ENCODE measurements at regions not wholly inside any gene's neighbourhood (a gene's known extent, or its start where the extent isn't known, plus 50 kb on each side); places are given as distances from the start of the nearest gene placed in this dataset.
"Not testable (repeated sequence)": the region's sequence is repeated elsewhere in the genome, so short reads cannot be mapped to it uniquely, and the experiment has no call there.

DNA sequence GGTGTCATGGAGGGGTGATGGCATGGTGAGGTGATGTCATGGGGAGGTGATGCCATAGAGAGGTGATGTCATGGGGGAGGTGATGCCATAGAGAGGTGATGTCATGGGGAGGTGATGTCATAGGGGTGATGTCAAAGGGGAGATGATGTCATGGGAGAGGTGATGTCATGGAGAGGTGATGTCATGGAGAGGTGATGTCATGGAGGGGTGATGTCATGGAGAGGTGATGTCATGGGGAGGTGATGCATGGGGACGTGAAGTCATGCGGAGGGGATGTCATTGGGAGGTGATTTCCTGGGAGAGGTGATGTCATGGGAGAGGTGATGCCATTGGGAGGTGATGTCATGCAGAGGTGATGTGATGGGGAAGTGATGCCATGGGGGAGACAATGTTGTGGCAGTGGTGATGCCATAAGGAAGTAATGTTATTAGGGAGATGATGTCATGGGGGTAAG lies 92.1 kb upstream of the C1orf174 start:
- no peak for DNase-seq (ENCODE audit: low read depth in 2 of 2)

DNA sequence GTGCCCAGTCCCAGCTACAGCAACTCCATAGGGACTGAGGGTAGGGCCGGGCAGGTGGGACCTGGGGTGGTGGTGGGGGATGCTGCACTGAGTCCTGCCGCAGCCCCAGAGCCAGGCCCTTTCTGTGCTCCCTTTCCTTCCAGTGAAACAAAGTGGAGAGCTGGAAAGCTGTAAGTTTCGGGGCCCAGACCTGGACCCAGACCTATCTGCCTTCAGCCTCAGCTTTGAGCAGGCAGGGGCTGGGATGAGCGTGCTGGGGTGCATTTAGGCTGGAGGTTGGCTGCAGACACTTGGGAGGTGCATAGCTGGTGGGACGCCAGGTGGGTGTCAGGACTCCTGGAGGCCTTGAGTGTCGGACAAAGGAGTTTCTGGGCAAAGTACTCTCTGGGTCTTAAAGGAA lies 92.7 kb upstream of the C1orf174 start:
- no peak for DNase-seq (ENCODE audit: low read depth in 2 of 2)

DNA sequence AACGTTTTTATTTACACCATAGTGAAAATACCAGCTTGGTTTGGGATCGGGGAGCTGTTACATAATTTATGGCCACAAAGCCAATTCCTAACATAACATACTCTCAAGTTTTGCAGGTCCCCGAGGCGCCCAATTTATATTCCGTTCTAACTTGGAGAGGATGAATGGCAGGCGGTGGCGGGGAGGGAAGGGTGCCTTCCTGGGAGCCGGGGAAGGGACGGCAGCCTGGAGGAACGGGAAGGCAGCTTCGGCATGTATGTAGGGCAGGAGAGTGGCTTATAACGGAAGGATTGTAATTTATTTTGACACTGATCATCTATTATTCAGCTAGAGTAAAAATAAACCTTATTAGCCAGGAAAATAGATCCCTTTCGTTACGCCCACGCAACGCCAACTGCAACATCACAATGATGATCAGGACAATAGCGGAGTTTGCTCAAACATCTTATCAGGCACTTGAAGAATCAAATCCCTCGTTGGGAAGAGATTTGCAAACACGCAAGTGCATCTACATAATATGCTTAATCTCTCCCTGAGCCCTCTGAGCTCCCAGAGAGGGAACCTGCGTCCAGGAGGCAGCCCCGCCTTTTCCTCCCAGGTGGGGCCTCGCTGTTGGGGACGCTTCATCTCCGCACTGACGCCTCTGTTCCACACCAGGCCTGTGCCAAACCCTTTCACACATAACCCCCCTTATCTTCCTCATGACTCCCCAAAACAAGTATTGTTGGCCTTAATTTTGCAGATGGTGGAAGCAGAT lies 93.7 kb upstream of the C1orf174 start:
- no peak for DNase-seq (ENCODE audit: low read depth in 2 of 2)

DNA sequence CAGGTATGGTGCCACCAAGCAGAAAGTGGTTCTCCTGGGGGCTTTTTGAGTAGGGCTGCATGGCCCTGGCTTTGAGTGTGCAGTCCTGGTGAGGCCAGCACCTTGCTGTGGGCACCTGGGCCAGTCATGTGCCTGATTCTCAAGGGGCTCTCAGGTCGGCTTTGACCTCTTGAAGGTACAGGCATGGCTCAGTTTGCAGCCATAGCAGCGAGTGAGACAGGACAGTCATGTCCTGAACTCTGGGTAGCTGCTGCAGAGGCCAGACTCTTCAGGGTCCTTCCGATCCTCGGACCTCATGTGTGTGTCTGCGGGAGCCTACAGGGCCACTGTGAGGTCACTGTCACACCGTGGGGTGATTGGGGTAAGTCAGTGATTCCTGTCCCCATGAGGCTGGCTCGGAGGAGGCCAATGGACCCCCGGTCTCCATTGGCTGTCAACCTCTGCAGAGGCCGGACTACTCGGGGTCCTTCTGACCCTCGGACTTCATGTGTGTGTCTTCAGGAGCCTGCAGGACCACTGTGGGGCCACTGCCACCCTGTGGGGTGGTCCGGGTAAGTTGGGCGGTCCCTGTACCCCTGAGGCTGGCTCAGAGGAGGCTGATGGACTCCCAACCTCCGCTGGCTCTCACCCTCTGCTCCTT lies 95.2 kb upstream of the C1orf174 start:
- DNase-seq (ENCODE audit: low read depth in 2 of 2) = no peak

DNA sequence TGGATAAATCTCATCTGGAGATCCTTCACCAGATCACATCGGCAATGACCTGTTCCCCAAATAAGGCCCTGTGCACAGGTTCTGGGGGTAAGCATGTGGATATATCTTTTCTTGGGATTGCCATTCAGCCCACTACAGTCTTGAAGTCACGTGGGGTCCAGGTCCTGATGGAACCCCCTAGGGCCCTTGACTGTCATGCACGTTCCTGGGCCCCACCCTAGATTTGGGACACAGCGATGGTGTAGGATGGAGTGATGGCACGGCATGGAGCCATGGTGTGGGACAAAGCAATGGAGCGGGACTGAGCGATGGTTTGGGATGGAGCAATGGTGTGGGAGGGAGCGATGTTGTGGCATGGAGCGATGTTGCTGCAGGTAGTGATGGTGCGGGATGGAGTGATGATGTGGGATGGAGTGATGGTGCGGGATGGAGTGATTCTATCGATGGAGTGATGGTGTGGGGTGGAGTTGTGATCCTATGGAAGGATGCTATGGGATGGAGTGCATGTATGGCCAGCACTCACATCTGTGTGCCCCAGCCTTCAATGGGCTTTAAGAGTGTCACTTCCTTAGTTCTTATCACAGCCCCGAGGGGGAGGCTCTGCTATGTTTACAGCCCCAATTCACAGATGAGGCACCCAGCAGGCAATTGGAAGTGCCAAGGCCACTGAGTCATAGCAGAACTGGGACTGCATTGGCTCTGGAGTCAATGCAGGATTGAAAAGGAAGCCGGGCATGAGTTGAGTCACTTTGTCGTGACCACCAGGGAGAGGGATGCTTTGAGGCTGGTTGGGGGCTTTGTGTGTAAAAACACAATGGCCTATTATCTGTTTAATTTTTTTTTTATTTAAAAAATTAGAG lies 97.0 kb upstream of the C1orf174 start:
- no peak for DNase-seq (ENCODE audit: low read depth in 2 of 2)

DNA sequence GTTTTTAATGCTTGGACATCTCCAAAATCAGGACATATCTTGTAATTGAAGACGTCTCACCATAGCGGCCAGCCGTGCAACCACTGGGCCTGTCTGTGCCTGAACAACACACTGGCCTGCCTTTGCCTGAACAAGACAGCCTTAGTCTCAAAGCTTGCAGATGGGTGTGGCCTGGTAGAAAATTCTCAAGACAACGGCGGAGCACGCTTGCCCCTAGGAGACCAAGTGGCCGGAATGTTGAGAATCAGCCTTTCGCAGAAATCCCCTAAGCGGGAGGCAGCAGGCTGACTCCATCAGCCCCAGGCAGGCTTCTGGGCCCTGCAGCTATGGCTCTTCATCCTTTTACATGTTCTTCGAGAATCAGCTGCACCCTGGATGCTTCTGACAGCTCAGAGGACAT lies 98.0 kb upstream of the C1orf174 start:
- no peak for DNase-seq (ENCODE audit: low read depth in 2 of 2)

DNA sequence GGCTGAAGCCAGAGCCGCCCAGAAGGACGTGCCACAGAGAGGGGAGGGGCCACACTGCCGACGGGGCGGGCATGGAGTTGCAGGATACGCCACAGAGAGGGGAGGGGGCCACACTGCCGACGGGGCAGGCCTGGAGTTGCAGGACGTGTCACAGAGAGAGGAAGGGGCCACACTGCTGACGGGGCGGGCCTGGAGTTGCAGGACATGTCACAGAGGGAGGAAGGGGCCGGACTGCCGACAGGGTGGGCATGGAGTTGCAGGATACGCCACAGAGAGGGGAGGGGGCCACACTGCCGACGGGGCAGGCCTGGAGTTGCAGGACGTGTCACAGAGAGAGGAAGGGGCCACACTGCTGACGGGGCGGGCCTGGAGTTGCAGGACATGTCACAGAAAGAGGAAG lies 99.4 kb upstream of the C1orf174 start:
- not testable (repeated sequence) for DNase-seq (ENCODE audit: low read depth in 2 of 2)

DNA sequence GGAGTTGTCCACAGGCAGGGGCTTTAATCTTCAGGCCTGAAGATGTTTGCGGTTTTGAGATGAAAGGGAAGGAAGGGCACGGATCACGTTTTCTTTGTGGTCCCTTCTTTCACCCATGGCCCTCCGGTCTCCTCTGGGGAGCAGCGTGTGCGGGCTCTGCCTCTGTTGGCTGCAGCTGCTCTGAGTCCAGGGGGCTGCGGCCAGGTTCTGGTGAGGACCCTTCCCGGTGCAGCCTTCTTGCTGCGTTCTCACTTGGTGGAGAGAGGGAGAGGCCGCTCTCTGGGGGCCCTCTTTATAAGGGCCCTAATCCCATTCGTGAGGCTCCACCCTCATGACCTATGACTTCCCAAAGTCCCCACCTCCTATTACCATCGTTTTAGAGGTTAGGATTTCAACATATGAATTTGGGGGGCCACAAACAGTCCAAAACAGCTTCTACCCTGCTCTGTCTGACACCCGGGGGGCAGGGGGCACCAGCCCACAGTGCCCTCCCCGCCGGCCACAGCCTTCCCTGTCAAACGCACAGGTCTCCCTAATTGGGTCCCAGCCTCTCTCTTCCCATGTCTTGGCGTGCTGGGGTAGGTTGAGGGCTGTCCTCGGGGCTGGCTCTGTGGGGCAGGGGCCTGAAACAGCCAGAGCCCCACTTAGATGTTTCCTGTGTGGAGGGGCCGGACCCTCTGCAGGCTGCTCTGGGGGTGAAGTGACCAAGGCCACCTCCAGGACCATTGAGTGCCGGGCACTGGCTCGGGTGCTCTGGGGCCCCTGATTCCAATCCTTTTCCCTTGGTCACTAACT lies 100.1 kb upstream of the C1orf174 start:
- no peak for DNase-seq (ENCODE audit: low read depth in 2 of 2)

DNA sequence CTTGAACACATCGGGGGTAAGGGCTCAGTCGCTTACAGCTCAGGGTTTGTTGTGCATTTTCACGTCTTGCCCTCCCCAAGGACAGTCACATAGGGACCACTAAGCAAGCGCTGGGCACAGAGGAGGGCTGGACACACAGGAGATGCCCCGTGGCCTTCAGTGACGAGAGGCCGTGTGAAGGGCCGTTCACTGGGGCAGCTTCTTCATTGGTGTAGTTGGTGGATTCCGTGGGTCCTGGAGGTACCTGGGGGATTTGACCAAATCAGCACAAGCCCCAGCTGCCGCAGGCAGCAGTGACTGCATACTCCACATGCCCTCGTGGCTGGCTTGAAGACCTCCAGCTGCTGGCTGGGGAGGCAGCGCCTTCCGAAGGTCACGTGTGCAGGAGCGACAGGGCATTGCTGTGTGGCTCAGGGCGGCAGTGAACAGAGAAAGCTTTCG lies 100.8 kb upstream of the C1orf174 start:
- no peak for DNase-seq (ENCODE audit: low read depth in 2 of 2)

DNA sequence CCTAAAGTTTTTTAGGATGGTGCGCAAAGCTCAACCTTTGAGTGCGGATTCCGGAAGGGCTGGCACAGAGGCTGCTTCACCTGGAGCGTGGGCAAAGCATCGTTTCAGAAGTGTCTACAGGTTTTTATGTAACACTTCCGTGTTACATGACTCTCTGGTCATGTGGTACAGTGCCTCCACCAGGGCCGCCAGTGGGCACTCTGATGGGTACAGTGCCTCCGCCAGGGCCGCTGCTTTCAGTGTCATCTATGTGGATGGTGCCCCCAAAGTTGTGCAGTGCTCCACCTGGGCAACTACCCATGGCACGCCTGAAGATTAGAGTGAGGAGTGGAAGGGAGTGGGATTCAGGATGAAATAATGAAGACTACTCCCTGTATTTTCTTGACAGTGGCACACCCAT lies 101.4 kb upstream of the C1orf174 start:
- DNase-seq (ENCODE audit: low read depth in 2 of 2) = no peak

DNA sequence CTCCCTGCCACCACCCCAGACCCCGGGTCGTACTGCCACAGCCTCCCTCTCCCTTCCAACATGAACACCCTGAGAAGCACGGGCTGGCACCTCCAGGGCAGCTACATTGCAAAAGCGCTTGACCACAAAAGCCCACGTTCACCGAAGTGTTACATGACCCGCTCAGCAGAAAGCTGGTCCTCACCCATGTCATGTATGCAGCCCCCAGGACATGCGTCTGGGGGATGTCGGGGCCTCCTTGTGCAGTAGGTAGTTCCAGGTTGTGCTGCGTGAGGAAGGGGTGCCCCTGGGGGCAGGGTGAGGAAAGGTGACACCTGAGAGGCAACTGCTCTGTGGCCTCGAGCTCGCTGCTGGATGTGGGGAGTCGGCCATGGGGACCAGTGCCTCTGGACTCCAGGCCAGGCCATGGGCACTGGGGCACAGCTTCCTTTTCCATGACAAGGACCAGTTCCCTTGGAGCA lies 102.0 kb upstream of the C1orf174 start:
- no peak for DNase-seq (ENCODE audit: low read depth in 2 of 2)

DNA sequence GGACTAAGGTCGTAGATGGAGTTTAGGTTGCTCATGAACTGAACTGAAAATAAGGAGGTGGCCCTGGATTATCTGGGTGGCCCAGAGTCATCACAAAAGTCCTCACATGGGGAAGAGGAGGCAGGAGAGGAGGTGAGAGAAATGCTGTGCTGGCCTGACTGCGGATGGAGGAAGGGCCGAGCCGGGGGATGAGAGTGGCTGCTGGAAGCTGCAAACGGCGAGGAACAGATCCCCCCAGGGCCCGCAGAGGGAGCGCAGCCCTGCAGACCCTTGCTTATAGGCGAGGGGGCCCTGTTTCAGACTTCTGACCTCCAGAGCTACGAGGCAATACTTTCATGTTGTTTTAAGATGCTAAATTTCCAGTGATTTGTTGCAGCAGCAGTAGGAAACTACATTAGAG lies 102.7 kb upstream of the C1orf174 start:
- DNase-seq (ENCODE audit: low read depth in 2 of 2) = no peak

DNA sequence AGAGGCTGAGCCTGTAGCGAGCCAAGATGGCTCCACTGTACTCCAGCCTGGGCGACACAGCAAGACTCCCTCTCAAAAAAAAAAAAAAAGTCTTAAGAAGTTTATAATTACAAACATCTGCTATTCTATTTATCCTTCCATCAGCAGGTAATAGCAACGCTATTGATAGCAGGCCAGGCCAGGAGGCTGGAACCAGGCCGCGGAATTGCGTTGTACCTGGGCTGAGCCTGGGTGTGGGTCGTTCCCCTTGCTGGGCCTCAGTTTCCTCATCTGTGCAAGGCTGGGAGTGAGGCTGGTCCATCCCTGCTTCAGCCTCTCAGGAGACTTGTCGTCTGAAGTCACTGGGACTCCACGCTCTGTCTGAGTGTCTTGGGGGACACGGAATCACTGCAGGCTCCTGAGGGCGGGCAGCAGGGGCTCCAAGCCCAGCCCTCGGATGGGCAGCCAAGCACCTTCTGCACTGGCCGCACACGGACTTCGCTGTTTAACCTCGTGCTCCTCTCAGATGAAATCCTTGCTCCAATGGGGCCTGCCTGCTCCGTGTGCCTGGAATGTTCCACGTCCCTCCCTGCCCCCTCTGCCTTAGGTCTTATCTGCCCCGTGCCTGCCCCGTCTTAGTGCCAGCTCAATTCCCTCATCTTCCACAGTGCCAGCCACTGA lies 103.9 kb upstream of the C1orf174 start:
- DNase-seq (ENCODE audit: low read depth in 2 of 2) = no peak

DNA sequence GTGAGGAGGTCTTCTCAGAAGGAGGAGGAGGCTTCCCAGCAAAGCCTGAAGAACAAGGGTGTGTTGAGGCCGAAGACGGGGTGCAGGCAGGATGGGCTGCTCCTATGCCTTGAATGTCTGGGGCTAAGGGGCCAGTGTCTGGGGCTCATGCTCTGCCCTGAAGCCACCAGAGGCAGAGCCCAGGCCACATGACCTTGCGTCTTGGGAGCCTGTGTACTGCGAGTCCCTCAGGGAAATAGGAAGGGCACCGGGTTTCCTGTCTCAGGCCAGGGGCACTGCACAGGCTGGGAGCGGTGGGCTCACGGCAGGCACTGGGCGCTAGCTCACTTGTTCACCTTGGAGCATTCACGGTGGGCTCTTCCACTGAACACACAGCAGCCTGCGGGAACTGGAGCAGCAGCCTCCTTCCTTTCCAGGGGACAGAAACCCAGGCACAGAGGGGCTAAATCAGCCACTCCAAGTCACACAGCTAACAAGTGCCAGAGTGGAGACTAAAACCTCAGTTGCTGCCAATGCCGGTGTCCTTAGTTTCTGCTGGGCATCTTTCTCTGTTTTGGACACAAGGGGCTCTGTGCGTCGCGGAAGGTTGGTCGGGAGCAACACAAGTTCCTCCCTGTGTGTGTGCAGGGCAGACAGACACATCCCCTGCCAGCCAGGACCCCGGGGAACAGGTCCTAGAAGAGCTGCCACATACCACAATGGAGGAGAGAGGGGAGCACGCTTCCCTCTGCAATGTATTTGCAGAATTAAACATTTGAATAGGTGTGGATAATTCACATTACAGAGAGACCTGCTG lies 104.8 kb upstream of the C1orf174 start:
- DNase-seq (ENCODE audit: low read depth in 2 of 2) = no peak

DNA sequence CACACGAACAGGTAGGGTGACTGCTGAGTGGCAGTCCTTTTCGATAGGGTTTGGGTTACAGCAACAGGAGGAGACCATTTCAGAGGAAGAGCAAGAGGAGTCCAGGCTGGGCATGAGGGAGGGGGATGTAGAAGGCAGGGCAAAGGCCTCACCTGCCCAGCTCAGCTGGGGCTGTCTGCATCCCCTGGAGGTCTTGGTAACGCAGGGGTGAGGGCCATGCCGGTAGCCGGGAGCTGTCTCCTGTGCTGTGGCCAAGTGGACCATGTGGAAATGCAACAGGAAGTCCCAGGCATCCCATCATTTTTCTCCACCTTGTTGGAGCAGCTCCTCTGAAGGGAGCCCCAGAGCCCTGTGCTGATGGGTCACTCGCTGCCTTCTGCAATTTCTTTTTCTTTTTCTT lies 105.4 kb upstream of the C1orf174 start:
- DNase-seq (ENCODE audit: low read depth in 2 of 2) = no peak

DNA sequence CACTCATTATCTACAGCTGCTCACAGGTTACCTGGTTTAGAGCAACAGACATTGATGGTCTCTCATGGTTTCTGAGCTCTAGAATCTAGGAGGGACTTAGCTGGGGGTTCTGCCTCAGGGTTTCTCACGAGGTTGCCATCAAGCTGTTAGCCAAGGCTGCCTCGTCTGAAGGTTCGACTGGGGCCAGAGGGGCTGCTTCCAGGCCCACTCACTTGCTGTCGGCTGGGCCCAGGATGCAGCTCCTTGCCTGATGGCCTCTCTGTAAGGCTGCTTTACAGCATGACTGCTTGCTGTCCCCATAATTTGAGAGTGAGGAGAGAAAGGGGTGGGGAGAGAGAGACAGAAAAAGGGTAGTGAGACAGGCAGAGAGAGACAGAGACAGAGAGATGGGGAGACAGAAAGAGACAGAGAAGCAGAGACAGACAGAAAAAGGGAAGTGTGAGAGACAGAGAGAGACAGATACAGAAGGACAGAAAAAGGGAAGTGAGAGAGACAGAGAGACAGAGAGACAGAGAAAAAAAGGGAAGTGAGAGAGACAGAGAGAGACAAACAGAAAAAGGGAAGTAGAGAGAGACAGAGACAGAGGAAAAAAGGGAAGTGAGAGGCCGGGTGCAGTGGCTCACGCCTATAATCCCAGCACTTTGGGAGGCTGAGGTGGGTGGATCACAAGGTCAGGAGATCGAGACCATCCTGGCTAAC lies 106.8 kb upstream of the C1orf174 start:
- DNase-seq (ENCODE audit: low read depth in 2 of 2) = no peak

DNA sequence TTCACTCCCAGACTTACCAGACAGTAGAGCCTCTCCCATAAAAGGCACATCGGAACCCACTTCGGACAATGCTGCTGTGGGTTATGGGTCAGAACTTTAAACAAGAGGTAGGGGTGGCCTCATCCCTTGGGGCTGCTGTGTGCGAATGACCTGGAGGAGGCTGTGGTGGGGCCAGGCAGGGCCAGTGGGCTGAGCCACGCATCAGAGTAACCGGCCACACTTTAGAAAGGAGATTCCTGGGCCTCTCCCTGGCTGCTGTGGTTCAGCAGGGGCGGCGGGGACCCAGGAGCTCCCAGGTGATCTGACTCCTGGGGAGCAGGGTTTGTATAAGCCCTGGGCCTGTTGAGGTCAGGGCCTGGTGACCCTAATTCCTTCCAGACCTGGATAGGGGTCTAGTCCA lies 110.2 kb upstream of the C1orf174 start:
- DNase-seq (ENCODE audit: low read depth in 2 of 2) = no peak

DNA sequence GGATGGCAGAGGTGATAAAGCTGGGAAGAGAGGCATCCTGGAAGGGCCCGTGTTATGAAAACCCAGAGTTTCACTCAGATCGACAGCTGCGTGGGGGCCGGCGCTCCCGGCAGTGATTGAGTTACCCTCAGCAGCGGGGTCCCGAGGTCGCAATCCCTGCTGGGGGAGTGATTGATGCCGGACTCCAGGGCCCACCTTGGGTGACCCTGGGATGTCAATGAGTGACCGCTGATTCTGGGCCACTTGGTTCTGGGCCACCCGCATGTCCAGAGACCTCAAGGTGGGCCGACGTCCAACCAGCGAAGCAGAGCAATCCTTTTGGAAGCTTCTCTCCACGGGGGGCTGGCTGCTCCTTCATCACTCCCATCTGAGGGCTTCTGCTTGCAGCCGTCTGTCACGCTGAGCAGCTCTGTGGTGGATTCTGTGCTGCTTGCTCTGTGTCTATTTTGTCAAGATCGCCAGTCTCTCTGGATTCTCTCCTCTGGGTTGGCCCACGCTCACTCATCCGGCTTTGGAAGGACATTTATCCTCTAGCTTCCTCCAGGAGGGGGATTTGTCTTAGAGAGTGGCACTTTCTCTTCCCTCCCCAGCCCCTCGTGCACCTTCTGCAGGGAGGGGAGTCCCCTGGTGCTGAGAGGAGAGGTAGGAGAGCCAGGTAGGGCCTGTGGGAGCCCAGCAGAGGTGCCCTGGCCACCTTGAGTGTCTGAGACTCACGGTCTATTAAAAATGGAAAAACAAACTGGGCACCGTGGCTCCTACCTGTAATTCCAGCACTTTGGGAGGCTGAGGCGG lies 110.9 kb upstream of the C1orf174 start:
- DNase-seq (ENCODE audit: low read depth in 2 of 2) = no peak

Data from activated CD4-positive, alpha-beta T cell treated with anti-CD3 and anti-CD28 coated beads for 24 hours (primary cell).